HepG2 (cell line): ENCODE measurements at regions not wholly inside any gene's neighbourhood (a gene's known extent, or its start where the extent isn't known, plus 50 kb on each side); places are given as distances from the start of the nearest gene placed in this dataset.

Experiments
- AGO1 ChIP-seq: fragments of 200-400 bp; formaldehyde crosslinking; IDR thresholded peaks from 2 replicates; pipeline ENCODE4 v1.6.1; 2017; ENCODE audit warnings: mild to moderate bottlenecking, low read depth, low read length, moderate library complexity; ENCODE audit not compliant: poor library complexity, severe bottlenecking
- EHMT2 ChIP-seq: fragments of 200-600 bp; sonication (generic); IDR thresholded peaks from 2 replicates; pipeline ENCODE4 v1.7.0; 2017; ENCODE audit warnings: antibody characterized with exemption, low read depth, low read length, borderline replicate concordance
- FUBP1 ChIP-seq: sonication (generic); formaldehyde crosslinking; IDR thresholded peaks from 2 replicates; pipeline ENCODE4 v1.5.1; 2020; ENCODE audit warnings: missing genetic modification reagents, mild to moderate bottlenecking, borderline replicate concordance
- HIC2 ChIP-seq: sonication (generic); formaldehyde crosslinking; IDR thresholded peaks from 2 replicates; pipeline ENCODE4 v1.9.0; 2022; ENCODE audit warnings: low read depth, missing genetic modification reagents
- KLF12 ChIP-seq: sonication (generic); formaldehyde crosslinking; IDR thresholded peaks from 2 replicates; pipeline ENCODE4 v1.4.0; 2020; ENCODE audit warnings: missing genetic modification reagents, borderline replicate concordance
- MED13 ChIP-seq: sonication (generic); formaldehyde crosslinking; IDR thresholded peaks from 2 replicates; pipeline ENCODE4 v1.5.0; 2020; ENCODE audit warnings: missing genetic modification reagents
- PCBP1 ChIP-seq: fragments of 200-400 bp; formaldehyde crosslinking; IDR thresholded peaks from 2 replicates; pipeline ENCODE4 v1.6.1; 2017; ENCODE audit warnings: mild to moderate bottlenecking, low read depth, low read length, borderline replicate concordance
- POLR2A ChIP-seq, 2 experiments: IDR thresholded peaks; 2 replicates each; pipeline ENCODE4 v1.6.1; 2011; ENCODE audit warnings: low read depth in 2 of 2, low read length in 2 of 2, mild to moderate bottlenecking in 1 of 2, moderate library complexity in 1 of 2; ENCODE audit not compliant: insufficient read depth in 1 of 2
- REXO4 ChIP-seq: sonication (generic); formaldehyde crosslinking; IDR thresholded peaks from 2 replicates; pipeline ENCODE4 v1.8.0; 2022; ENCODE audit warnings: missing genetic modification reagents, mild to moderate bottlenecking, borderline replicate concordance
- TEF ChIP-seq: sonication (generic); formaldehyde crosslinking; IDR thresholded peaks from 2 replicates; pipeline ENCODE4 v1.5.0; 2020; ENCODE audit warnings: missing genetic modification reagents
- TFDP1 ChIP-seq: IDR thresholded peaks from 2 replicates; pipeline ENCODE4 v1.6.1; 2016; ENCODE audit warnings: missing compliant biosample characterization, missing genetic modification reagents, borderline replicate concordance
- ZBTB43 ChIP-seq: sonication (generic); formaldehyde crosslinking; conservative IDR thresholded peaks from 2 replicates; pipeline ENCODE4 v1.4.0; 2020; ENCODE audit warnings: missing genetic modification reagents
- ZMYM2 ChIP-seq: sonication (generic); formaldehyde crosslinking; IDR thresholded peaks from 2 replicates; pipeline ENCODE4 v1.8.0; 2022; ENCODE audit warnings: mild to moderate bottlenecking, missing genetic modification reagents
- ZNF225 ChIP-seq: sonication (generic); formaldehyde crosslinking; IDR thresholded peaks from 2 replicates; pipeline ENCODE4 v1.4.0; 2020; ENCODE audit warnings: mild to moderate bottlenecking, missing genetic modification reagents
- ZNF678 ChIP-seq: sonication (generic); formaldehyde crosslinking; IDR thresholded peaks from 2 replicates; pipeline ENCODE4 v1.4.0; 2020; ENCODE audit warnings: mild to moderate bottlenecking, missing genetic modification reagents
- ZNF788 ChIP-seq: sonication (generic); formaldehyde crosslinking; IDR thresholded peaks from 2 replicates; pipeline ENCODE4 v1.5.0; 2020; ENCODE audit warnings: mild to moderate bottlenecking, missing genetic modification reagents, borderline replicate concordance
- ZNF841 ChIP-seq: sonication (generic); formaldehyde crosslinking; IDR thresholded peaks from 2 replicates; pipeline ENCODE4 v1.8.1; 2023; ENCODE audit warnings: missing genetic modification reagents, borderline replicate concordance
- ZNF878 ChIP-seq: sonication (generic); formaldehyde crosslinking; IDR thresholded peaks from 2 replicates; pipeline ENCODE4 v1.8.1; 2023; ENCODE audit warnings: mild to moderate bottlenecking, missing genetic modification reagents, moderate library complexity
- ZUFSP ChIP-seq: sonication (generic); formaldehyde crosslinking; IDR thresholded peaks from 2 replicates; pipeline ENCODE4 v1.9.0; 2021; ENCODE audit warnings: missing genetic modification reagents, mild to moderate bottlenecking, borderline replicate concordance

GRCh38 chr16:10256784-10257641 is 74.8 kb upstream of the GRIN2A start (continued):
- TF ChIP-seq HIC2 (peak; percentile 63; the same call in 1 of the 2 replicates), ZNF878 (CRISPR knock-in tag) (no peak), MED13 (peak; percentile 64; the same call in 1 of the 2 replicates), PCBP1 (no peak), ZMYM2 (CRISPR knock-in tag) (no peak), KLF12 (CRISPR knock-in tag) (peak; percentile 80; the same call in 1 of the 2 replicates), ZNF225 (CRISPR knock-in tag) (0 out of 2 replicates have a peak, but pooled peaks have one; percentile 46), ZNF788 (CRISPR knock-in tag) (peak; percentile 77; the same call in 1 of the 2 replicates), EHMT2 (peak; percentile 76; the same call in 1 of the 2 replicates), ZUFSP (CRISPR knock-in tag) (no peak), FUBP1 (no peak), ZBTB43 (0 out of 2 replicates have a peak, but pooled peaks have one; percentile 51), ZNF841 (CRISPR knock-in tag) (no peak), ZNF678 (no peak), TFDP1 (0 out of 2 replicates have a peak, but pooled peaks have one; percentile 17), AGO1 (no peak), REXO4 (CRISPR knock-in tag) (no peak), POLR2A (IDR thresholded peaks at IDR 0.05; ENCODE audit: insufficient read depth in 1 of 2, low read depth in 2 of 2, low read length in 2 of 2) (peak in 1 of 2 experiments; percentile 17; a peak in 1 of 4 replicates), TEF (no peak)
